Ovary (tissue), 3 donors: ENCODE measurements at regions not wholly inside any gene's neighbourhood (a gene's known extent, or its start where the extent isn't known, plus 50 kb on each side); places are given as distances from the start of the nearest gene placed in this dataset.

ENCODE experiments used
- EP300 ChIP-seq: sonication (generic); formaldehyde crosslinking; IDR thresholded peaks from one replicate; pipeline ENCODE4 v1.6.1; 2017; ENCODE audit warnings: antibody characterized with exemption
- POLR2A ChIP-seq: fragments of 450-650 bp; IDR thresholded peaks from one replicate; pipeline ENCODE4 v1.6.1; 2017; ENCODE audit warnings: antibody characterized with exemption, mild to moderate bottlenecking, moderate library complexity
- TF ChIP-seq, protein P1 (sequence below), 3 donors: fragments of 450-650 bp in 2 of 3; fragments of 200-600 bp in 1 of 3; IDR thresholded peaks; one replicate each; pipeline versions ENCODE4 v1.5.1 to v1.8.0; 2016 to 2022; ENCODE audit warnings: antibody characterized with exemption in 3 of 3, mild to moderate bottlenecking in 1 of 3
- donor health status: DM: no; HTN: no; CAD: no.

DNA sequence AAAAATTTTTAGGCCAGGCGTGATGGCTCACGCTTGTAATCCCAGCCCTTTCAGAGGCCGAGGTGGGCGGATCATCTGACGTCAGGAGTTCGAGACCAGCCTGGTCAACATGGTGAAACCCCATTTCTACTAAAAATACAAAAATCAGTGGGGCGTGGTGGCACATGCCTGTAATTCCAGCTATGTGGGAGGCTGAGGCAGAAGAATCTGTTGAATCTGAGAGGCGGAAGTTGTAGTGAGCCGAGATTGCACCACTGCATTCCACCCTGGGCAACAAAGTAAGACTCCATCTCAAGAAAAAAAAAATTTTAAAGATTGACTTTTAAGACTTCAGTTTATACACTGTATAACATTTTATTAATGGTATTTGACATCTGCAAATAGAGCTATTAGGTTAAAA, 60.1 kb upstream of the GNAQ start:
- TF ChIP-seq POLR2A (no peak), EP300 (no peak)
- TF ChIP-seq, protein P1, sequence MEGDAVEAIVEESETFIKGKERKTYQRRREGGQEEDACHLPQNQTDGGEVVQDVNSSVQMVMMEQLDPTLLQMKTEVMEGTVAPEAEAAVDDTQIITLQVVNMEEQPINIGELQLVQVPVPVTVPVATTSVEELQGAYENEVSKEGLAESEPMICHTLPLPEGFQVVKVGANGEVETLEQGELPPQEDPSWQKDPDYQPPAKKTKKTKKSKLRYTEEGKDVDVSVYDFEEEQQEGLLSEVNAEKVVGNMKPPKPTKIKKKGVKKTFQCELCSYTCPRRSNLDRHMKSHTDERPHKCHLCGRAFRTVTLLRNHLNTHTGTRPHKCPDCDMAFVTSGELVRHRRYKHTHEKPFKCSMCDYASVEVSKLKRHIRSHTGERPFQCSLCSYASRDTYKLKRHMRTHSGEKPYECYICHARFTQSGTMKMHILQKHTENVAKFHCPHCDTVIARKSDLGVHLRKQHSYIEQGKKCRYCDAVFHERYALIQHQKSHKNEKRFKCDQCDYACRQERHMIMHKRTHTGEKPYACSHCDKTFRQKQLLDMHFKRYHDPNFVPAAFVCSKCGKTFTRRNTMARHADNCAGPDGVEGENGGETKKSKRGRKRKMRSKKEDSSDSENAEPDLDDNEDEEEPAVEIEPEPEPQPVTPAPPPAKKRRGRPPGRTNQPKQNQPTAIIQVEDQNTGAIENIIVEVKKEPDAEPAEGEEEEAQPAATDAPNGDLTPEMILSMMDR (IDR thresholded peaks at IDR 0.05): no peak
